Dermis blood vessel endothelial cell (primary cell): ENCODE measurements at regions not wholly inside any gene's neighbourhood (a gene's known extent, or its start where the extent isn't known, plus 50 kb on each side); places are given as distances from the start of the nearest gene placed in this dataset.
"Not testable (repeated sequence)": the region's sequence is repeated elsewhere in the genome, so short reads cannot be mapped to it uniquely, and the experiment has no call there.

Experiments
- DNase-seq: peaks from one replicate; pipeline ENCODE4 v3.0.0; 2010

- not testable (repeated sequence) for DNase-seq
Observed at GRCh38 chr20:5452691-5453090, 135.9 kb upstream of the PROKR2 start.

GRCh38 chr20:5452286-5452685 lies 135.5 kb upstream of the PROKR2 start:
- not testable (repeated sequence) for DNase-seq

GRCh38 chr20:5451643-5452210 lies 135.0 kb upstream of the PROKR2 start:
- DNase-seq = no peak

GRCh38 chr20:5448449-5449118 lies 131.8 kb upstream of the PROKR2 start:
- peak; percentile 67 for DNase-seq

- no peak for DNase-seq
Observed at GRCh38 chr20:5447188-5447587, 130.4 kb upstream of the PROKR2 start.

GRCh38 chr20:5445611-5446010 lies 128.9 kb upstream of the PROKR2 start:
- no peak for DNase-seq

- DNase-seq = no peak
Observed at GRCh38 chr20:5442101-5442500, 125.3 kb upstream of the PROKR2 start.

- DNase-seq = no peak
Observed at GRCh38 chr20:5434116-5434515, 117.4 kb upstream of the PROKR2 start.

GRCh38 chr20:5433352-5433751 lies 116.6 kb upstream of the PROKR2 start:
- DNase-seq = no peak

GRCh38 chr20:5432030-5432429 lies 115.3 kb upstream of the PROKR2 start:
- no peak for DNase-seq

GRCh38 chr20:5430670-5431069 lies 113.9 kb upstream of the PROKR2 start:
- no peak for DNase-seq

- no peak for DNase-seq
Observed at GRCh38 chr20:5426026-5426425, 109.3 kb upstream of the PROKR2 start.

GRCh38 chr20:5416086-5416485 lies 99.3 kb upstream of the PROKR2 start:
- no peak for DNase-seq

GRCh38 chr20:5413394-5413793 lies 96.6 kb upstream of the PROKR2 start:
- DNase-seq = no peak

GRCh38 chr20:5410470-5410869 lies 93.7 kb upstream of the PROKR2 start:
- DNase-seq = no peak

GRCh38 chr20:5402903-5403531 lies 86.3 kb upstream of the PROKR2 start:
- DNase-seq = peak; percentile 60

GRCh38 chr20:5401277-5401875 lies 84.6 kb upstream of the PROKR2 start:
- DNase-seq = no peak

GRCh38 chr20:5400164-5400762 lies 83.5 kb upstream of the PROKR2 start:
- DNase-seq = peak; percentile 50

- no peak for DNase-seq
Observed at GRCh38 chr20:5397393-5397792, 80.6 kb upstream of the PROKR2 start.

GRCh38 chr20:5395932-5396727 lies 79.4 kb upstream of the PROKR2 start:
- no peak for DNase-seq

GRCh38 chr20:5393218-5393870 lies 76.6 kb upstream of the PROKR2 start:
- DNase-seq = no peak

GRCh38 chr20:5390720-5391119 lies 74.0 kb upstream of the PROKR2 start:
- no peak for DNase-seq
